ENCODE measurements at regions not wholly inside any gene's neighbourhood (a gene's known extent, or its start where the extent isn't known, plus 50 kb on each side); places are given as distances from the start of the nearest gene placed in this dataset.

GRCh38 chr6:134828641-134829040 lies 121.3 kb downstream of the ALDH8A1 start:
- no peak overlapping the region for H3K4me2 ChIP-seq (ENCODE audit: insufficient read depth in 1 of 2, low read depth in 2 of 2, low read length in 2 of 2)
- no peak overlapping the region for H2BK12ac ChIP-seq (ENCODE audit: low read depth, low read length)
- no peak overlapping the region for H3K14ac ChIP-seq (ENCODE audit: insufficient read length)
- H3K9me3 ChIP-seq (ENCODE audit: insufficient read depth in 2 of 2, low read depth in 1 of 2, low read length in 1 of 2): peaks cover 2 to 3% of the 10 kb centered on the region in 2 experiments; a peak in 1 of 4 replicates
- H3K4me3 ChIP-seq (ENCODE audit: extremely low read depth in 1 of 4, insufficient read depth in 2 of 4, low read depth in 3 of 4, low read length in 4 of 4): no peak overlapping the region
- H3K23ac ChIP-seq (ENCODE audit: insufficient read length): no peak overlapping the region
- H3K4me1 ChIP-seq (replicated peaks in 1 of 4; ENCODE audit: control insufficient read depth in 3 of 4, insufficient read depth in 4 of 4, low read length in 3 of 4): no peaks in the 10 kb centered on the region
- H2AK5ac ChIP-seq (ENCODE audit: low read depth, low read length): no peak overlapping the region
- TF ChIP-seq KDM4A (IDR thresholded peaks at IDR 0.05; ENCODE audit: low read depth, low read length, severe bottlenecking) (no peak), TBP (IDR thresholded peaks at IDR 0.05; ENCODE audit: low read depth, low read length) (no peak), E2F6 (IDR thresholded peaks at IDR 0.05) (no peak), CHD2 (IDR thresholded peaks at IDR 0.05; ENCODE audit: low read length) (no peak), TCF12 (IDR thresholded peaks at IDR 0.05; ENCODE audit: low read depth, low read length) (no peak), NANOG (IDR thresholded peaks at IDR 0.05; ENCODE audit: insufficient read depth, low read depth, low read length, poor library complexity, severe bottlenecking) (no peak), CTCF (IDR thresholded peaks at IDR 0.05; ENCODE audit: control extremely low read depth in 1 of 3, insufficient read depth in 1 of 3, low read depth in 1 of 3, low read length in 3 of 3) (no peak), YY1 (IDR thresholded peaks at IDR 0.05; ENCODE audit: low read depth, low read length) (no peak), MAX (IDR thresholded peaks at IDR 0.05) (no peak), EP300 (IDR thresholded peaks at IDR 0.05; ENCODE audit: borderline replicate concordance in 1 of 2, low read depth in 2 of 2, low read length in 2 of 2) (no peak), CREB1 (IDR thresholded peaks at IDR 0.05) (no peak)
- no peak overlapping the region for H3K56ac ChIP-seq (replicated peaks; ENCODE audit: insufficient read length, low read depth, low read length)
- H3K79me2 ChIP-seq (ENCODE audit: control insufficient read depth in 1 of 2, insufficient read depth in 2 of 2, low read length in 2 of 2): no peaks in the 10 kb centered on the region
- no peak overlapping the region for H2BK120ac ChIP-seq (replicated peaks; ENCODE audit: low read depth, low read length)
- WGBS, 2 experiments (ENCODE audit: extremely low coverage in 1 of 2, insufficient coverage in 1 of 2, insufficient read length in 1 of 2, insufficient replicate concordance in 2 of 2, low coverage in 1 of 2, low lambda C conversion rate in 2 of 2, missing lambda C conversion rate in 1 of 2): 96% methylated on average over 5 of the region's 5 CpGs; no CpG with 5 or more reads in 1 of the 2 experiments
- no peak overlapping the region for H4K8ac ChIP-seq (ENCODE audit: extremely low read depth, insufficient read depth, low read length)
- no peak overlapping the region for H4K91ac ChIP-seq (replicated peaks; ENCODE audit: insufficient read length, low read length)
- no peak overlapping the region for H3K18ac ChIP-seq (ENCODE audit: extremely low read depth, low read length)
- H2BK20ac ChIP-seq (ENCODE audit: low read length): no peak overlapping the region
- no peak overlapping the region for H3K9ac ChIP-seq (replicated peaks in 1 of 4; ENCODE audit: extremely low read depth in 1 of 4, low read depth in 3 of 4, low read length in 3 of 4)
- no peak overlapping the region for H4K5ac ChIP-seq (ENCODE audit: insufficient read length, low read depth, low read length)
- ChIA-PET POLR2A (ENCODE audit: partially characterized antibody) (no interaction called here), CTCF (ENCODE audit: partially characterized antibody) (no interaction called here)
- DNase-seq (ENCODE audit: low read depth in 1 of 2, low spot score in 2 of 2): no peak
- no peaks in the 10 kb centered on the region for H3K79me1 ChIP-seq (ENCODE audit: low read depth, low read length)
- H3K4ac ChIP-seq (replicated peaks; ENCODE audit: insufficient read length, low read depth, low read length): no peak overlapping the region
- no peak overlapping the region for H2BK5ac ChIP-seq (ENCODE audit: low read depth, low read length)
- H4K20me1 ChIP-seq (replicated peaks in 1 of 2; ENCODE audit: control insufficient read depth in 1 of 2, insufficient read depth in 2 of 2, low read length in 2 of 2): no peaks in the 10 kb centered on the region
- no peak overlapping the region for H2AFZ ChIP-seq (ENCODE audit: low read length)
- H3K27ac ChIP-seq (ENCODE audit: low read depth, low read length): no peak overlapping the region
- no peaks in the 10 kb centered on the region for H3K23me2 ChIP-seq (ENCODE audit: low read depth, low read length)
- H2BK15ac ChIP-seq (ENCODE audit: low read length): no peak overlapping the region
- no peaks in the 10 kb centered on the region for H3K27me3 ChIP-seq (replicated peaks in 1 of 4; ENCODE audit: control insufficient read depth in 3 of 4, extremely low read depth in 1 of 4, insufficient read depth in 3 of 4, low read length in 3 of 4)
- FAIRE-seq: no peak
- H3K36me3 ChIP-seq (ENCODE audit: control insufficient read depth in 2 of 4, insufficient read depth in 4 of 4, low read length in 3 of 4): no peaks in the 10 kb centered on the region
